GM23338 (cell line): ENCODE measurements at regions not wholly inside any gene's neighbourhood (a gene's known extent, or its start where the extent isn't known, plus 50 kb on each side); places are given as distances from the start of the nearest gene placed in this dataset.

Experiments used
- ATAC-seq: fragments of 200-7000 bp; cut with Tn5 transposase; 3 replicates; pipeline ENCODE4 v1.9.1; 2020
- DNase-seq: peaks from one replicate; pipeline ENCODE4 v3.0.0-alpha.2; 2015; ENCODE audit warnings: low spot score
- H2AFZ ChIP-seq: fragments of 200-600 bp; sonication (generic); 2 replicates; pipeline ENCODE4 v1.8.0; 2016; ENCODE audit warnings: antibody characterized with exemption, mild to moderate bottlenecking, moderate library complexity
- H3F3A ChIP-seq: fragments of 200-600 bp; sonication (generic); replicated peaks from 2 replicates; pipeline ENCODE4 v1.8.0; 2017; ENCODE audit warnings: antibody characterized with exemption, mixed run types, low read depth
- H3K27ac ChIP-seq: fragments of 200-600 bp; sonication (generic); 2 replicates; pipeline ENCODE4 v1.6.1; 2016; ENCODE audit warnings: low read depth
- H3K27me3 ChIP-seq: fragments of 200-600 bp; sonication (generic); 2 replicates; pipeline ENCODE4 v1.8.0; 2016; ENCODE audit warnings: mild to moderate bottlenecking, mixed run types, moderate library complexity; ENCODE audit not compliant: insufficient read depth
- H3K36me3 ChIP-seq: fragments of 200-600 bp; sonication (generic); 2 replicates; pipeline ENCODE4 v1.8.0; 2016; ENCODE audit warnings: mild to moderate bottlenecking; ENCODE audit not compliant: insufficient read depth
- H3K4me1 ChIP-seq: fragments of 200-600 bp; sonication (generic); 2 replicates; pipeline ENCODE4 v1.8.0; 2016; ENCODE audit warnings: mild to moderate bottlenecking, moderate library complexity; ENCODE audit not compliant: insufficient read depth
- H3K4me2 ChIP-seq: fragments of 200-600 bp; sonication (generic); 2 replicates; pipeline ENCODE4 v1.7.1; 2017; ENCODE audit warnings: mixed run types
- H3K4me3 ChIP-seq: fragments of 200-600 bp; sonication (generic); 2 replicates; pipeline ENCODE4 v1.6.1; 2016; ENCODE audit warnings: mixed run types
- H3K79me2 ChIP-seq: fragments of 200-600 bp; sonication (generic); replicated peaks from 2 replicates; pipeline ENCODE4 v1.8.0; 2017; ENCODE audit warnings: mild to moderate bottlenecking; ENCODE audit not compliant: insufficient read depth
- H3K9me2 ChIP-seq: fragments of 200-600 bp; sonication (generic); 2 replicates; pipeline ENCODE4 v1.8.0; 2017; ENCODE audit not compliant: insufficient read depth
- H4K20me1 ChIP-seq: fragments of 200-600 bp; sonication (generic); replicated peaks from 2 replicates; pipeline ENCODE4 v1.8.0; 2017; ENCODE audit warnings: mild to moderate bottlenecking; ENCODE audit not compliant: insufficient read depth
- H3K27ac Mint-ChIP-seq: 2 replicates; pipeline ENCODE4 v1.8.0; 2020; ENCODE audit warnings: inconsistent platforms, mild to moderate bottlenecking, moderate library complexity, mixed read lengths
- H3K27me3 Mint-ChIP-seq: 3 replicates; pipeline ENCODE4 v1.8.0; 2022; ENCODE audit warnings: low read depth, mild to moderate bottlenecking, moderate library complexity, mixed read lengths, inconsistent platforms; ENCODE audit not compliant: insufficient read depth, poor library complexity
- H3K36me3 Mint-ChIP-seq: 3 replicates; pipeline ENCODE4 v1.8.0; 2021; ENCODE audit warnings: low read depth, mild to moderate bottlenecking, inconsistent platforms, moderate library complexity, mixed read lengths
- H3K4me1 Mint-ChIP-seq: 3 replicates; pipeline ENCODE4 v1.8.0; 2020; ENCODE audit warnings: mild to moderate bottlenecking, inconsistent platforms, mixed read lengths
- H3K4me3 Mint-ChIP-seq: 3 replicates; pipeline ENCODE4 v1.8.0; 2021; ENCODE audit warnings: moderate library complexity, mild to moderate bottlenecking, inconsistent platforms, mixed read lengths
- H3K9me3 Mint-ChIP-seq: 3 replicates; pipeline ENCODE4 v1.8.0; 2020; ENCODE audit warnings: moderate library complexity, mild to moderate bottlenecking, inconsistent platforms, mixed read lengths
- CREB1 ChIP-seq: fragments of 250-450 bp; sonication (Bioruptor Pico); IDR thresholded peaks from 2 replicates; pipeline ENCODE4 v1.5.0; 2020; ENCODE audit warnings: low read depth, mild to moderate bottlenecking, moderate library complexity
- EZH2 ChIP-seq: fragments of 200-600 bp; sonication (generic); IDR thresholded peaks from one replicate; pipeline ENCODE4 v1.8.0; 2017; ENCODE audit warnings: antibody characterized with exemption, mild to moderate bottlenecking, low read depth; ENCODE audit not compliant: unreplicated experiment
- JUNB ChIP-seq: IDR thresholded peaks from one replicate; pipeline ENCODE4 v1.6.1; 2016; ENCODE audit warnings: antibody characterized with exemption; ENCODE audit not compliant: unreplicated experiment
- NANOG ChIP-seq: IDR thresholded peaks from 2 replicates; pipeline ENCODE4 v1.6.1; 2016; ENCODE audit warnings: antibody characterized with exemption, borderline replicate concordance
- POLR2AphosphoS5 ChIP-seq: IDR thresholded peaks from 2 replicates; pipeline ENCODE4 v1.6.1; 2016; ENCODE audit warnings: antibody characterized with exemption, low read depth
- REST ChIP-seq: IDR thresholded peaks from one replicate; pipeline ENCODE4 v1.6.1; 2018; ENCODE audit warnings: antibody characterized with exemption; ENCODE audit not compliant: unreplicated experiment
- STAT1 ChIP-seq: IDR thresholded peaks from one replicate; pipeline ENCODE4 v1.6.1; 2016; ENCODE audit warnings: antibody characterized with exemption; ENCODE audit not compliant: unreplicated experiment
- ZNF331 ChIP-seq: fragments of 250-450 bp; sonication (Bioruptor Pico); IDR thresholded peaks from 2 replicates; pipeline ENCODE4 v1.5.0; 2020; ENCODE audit warnings: low read depth, mild to moderate bottlenecking, moderate library complexity
- ZNF462 ChIP-seq: fragments of 250-450 bp; sonication (Bioruptor Pico); IDR thresholded peaks from 2 replicates; pipeline ENCODE4 v1.5.0; 2020; ENCODE audit warnings: mild to moderate bottlenecking, moderate library complexity
- TF ChIP-seq, protein P1 (sequence below), 2 experiments: fragments of 200-600 bp in 1 of 2; sonication (generic) in 1 of 2; conservative IDR thresholded peaks; 2 replicates each; pipeline versions ENCODE4 v1.5.1 to v1.6.1; 2016 to 2017; ENCODE audit warnings: antibody characterized with exemption in 2 of 2, low read depth in 2 of 2, mild to moderate bottlenecking in 2 of 2, moderate library complexity in 1 of 2
- TF ChIP-seq, protein P2 (sequence below): IDR thresholded peaks from 2 replicates; pipeline ENCODE4 v1.6.1; 2016; ENCODE audit warnings: antibody characterized with exemption

DNA sequence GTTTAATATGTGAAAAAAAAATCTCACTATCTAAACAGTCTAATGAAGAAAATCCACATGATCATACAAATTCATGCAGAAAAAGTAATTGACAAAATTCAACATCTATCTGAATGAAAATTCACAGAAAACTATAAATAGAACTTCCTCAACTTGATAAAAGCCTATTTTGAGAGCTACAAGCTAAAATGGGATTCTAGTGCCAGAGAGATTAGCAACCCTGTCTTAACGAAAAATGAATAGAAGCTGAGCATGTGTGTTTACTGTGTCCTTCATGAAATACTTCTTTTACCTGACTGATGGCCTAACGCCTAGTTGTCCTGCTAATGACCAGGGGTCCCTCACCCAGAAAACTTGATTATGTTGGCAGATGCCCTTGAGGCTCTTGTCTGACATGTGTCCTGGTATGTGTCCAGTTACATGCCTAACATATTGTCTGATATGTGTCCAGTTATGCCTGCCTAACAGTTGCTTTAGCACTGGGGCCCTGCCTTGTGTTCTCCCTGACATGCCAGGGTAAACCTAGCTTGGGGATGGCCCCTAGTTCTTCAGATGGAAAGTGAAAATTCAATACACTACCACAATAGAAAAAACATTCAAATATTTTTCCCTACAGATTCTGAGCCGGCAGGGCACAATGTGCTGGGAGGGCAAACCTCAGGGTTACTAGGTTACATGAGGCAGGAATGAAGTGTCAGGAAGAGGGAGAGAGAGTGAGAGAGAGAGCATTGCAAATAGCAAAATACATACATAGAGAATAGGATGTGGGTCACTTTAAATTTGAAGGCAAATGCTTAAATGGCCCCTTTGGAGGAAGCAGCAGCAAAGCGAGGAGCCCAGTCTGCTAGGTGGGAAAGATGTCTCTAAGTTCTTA, 834.0 kb downstream of the CDH11 start (continued):
- TF ChIP-seq REST (no peak), STAT1 (no peak)

- H3K4me3 Mint-ChIP-seq: no peak overlapping the region
- no peak overlapping the region for H3K27ac ChIP-seq
- no peak for DNase-seq
- no peaks in the 10 kb centered on the region for H4K20me1 ChIP-seq
- H3K4me2 ChIP-seq: no peak overlapping the region
- ATAC-seq: no peak
- H3F3A ChIP-seq: no peaks in the 10 kb centered on the region
- no peaks in the 10 kb centered on the region for H3K4me1 ChIP-seq
- H2AFZ ChIP-seq: no peak overlapping the region
- H3K36me3 ChIP-seq: no peaks in the 10 kb centered on the region
- H3K9me2 ChIP-seq: no peaks in the 10 kb centered on the region
- H3K27me3 Mint-ChIP-seq: no peaks in the 10 kb centered on the region
- H3K4me3 ChIP-seq: no peak overlapping the region
- no peaks in the 10 kb centered on the region for H3K27me3 ChIP-seq
- H3K79me2 ChIP-seq: no peaks in the 10 kb centered on the region
- H3K36me3 Mint-ChIP-seq: no peaks in the 10 kb centered on the region
- H3K9me3 Mint-ChIP-seq: no peaks in the 10 kb centered on the region
- H3K4me1 Mint-ChIP-seq: no peaks in the 10 kb centered on the region
- no peak overlapping the region for H3K27ac Mint-ChIP-seq
- TF ChIP-seq EZH2: no peak
- TF ChIP-seq CREB1: no peak
- TF ChIP-seq STAT1: no peak
- TF ChIP-seq, protein P1, sequence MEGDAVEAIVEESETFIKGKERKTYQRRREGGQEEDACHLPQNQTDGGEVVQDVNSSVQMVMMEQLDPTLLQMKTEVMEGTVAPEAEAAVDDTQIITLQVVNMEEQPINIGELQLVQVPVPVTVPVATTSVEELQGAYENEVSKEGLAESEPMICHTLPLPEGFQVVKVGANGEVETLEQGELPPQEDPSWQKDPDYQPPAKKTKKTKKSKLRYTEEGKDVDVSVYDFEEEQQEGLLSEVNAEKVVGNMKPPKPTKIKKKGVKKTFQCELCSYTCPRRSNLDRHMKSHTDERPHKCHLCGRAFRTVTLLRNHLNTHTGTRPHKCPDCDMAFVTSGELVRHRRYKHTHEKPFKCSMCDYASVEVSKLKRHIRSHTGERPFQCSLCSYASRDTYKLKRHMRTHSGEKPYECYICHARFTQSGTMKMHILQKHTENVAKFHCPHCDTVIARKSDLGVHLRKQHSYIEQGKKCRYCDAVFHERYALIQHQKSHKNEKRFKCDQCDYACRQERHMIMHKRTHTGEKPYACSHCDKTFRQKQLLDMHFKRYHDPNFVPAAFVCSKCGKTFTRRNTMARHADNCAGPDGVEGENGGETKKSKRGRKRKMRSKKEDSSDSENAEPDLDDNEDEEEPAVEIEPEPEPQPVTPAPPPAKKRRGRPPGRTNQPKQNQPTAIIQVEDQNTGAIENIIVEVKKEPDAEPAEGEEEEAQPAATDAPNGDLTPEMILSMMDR (conservative IDR thresholded peaks at IDR 0.05; ENCODE audit: low read depth in 2 of 2): no peak
- TF ChIP-seq JUNB: no peak
- no peak for TF ChIP-seq ZNF331
- TF ChIP-seq, protein P2, sequence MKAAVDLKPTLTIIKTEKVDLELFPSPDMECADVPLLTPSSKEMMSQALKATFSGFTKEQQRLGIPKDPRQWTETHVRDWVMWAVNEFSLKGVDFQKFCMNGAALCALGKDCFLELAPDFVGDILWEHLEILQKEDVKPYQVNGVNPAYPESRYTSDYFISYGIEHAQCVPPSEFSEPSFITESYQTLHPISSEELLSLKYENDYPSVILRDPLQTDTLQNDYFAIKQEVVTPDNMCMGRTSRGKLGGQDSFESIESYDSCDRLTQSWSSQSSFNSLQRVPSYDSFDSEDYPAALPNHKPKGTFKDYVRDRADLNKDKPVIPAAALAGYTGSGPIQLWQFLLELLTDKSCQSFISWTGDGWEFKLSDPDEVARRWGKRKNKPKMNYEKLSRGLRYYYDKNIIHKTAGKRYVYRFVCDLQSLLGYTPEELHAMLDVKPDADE: no peak
- TF ChIP-seq NANOG: no peak
- TF ChIP-seq ZNF462 (CRISPR knock-in tag): no peak
- no peak for TF ChIP-seq POLR2AphosphoS5
These were observed 839.7 kb downstream of the CDH11 start for GRCh38 chr16:64282181-64282580.
